Right atrium auricular region (tissue), 2 donors: ENCODE measurements at regions not wholly inside any gene's neighbourhood (a gene's known extent, or its start where the extent isn't known, plus 50 kb on each side); places are given as distances from the start of the nearest gene placed in this dataset.

ENCODE experiments used
- DNase-seq: peaks from one replicate; pipeline ENCODE4 v3.0.0-alpha.2; 2019; ENCODE audit warnings: low spot score
- H3K27ac ChIP-seq, 2 donors: fragments of 200-600 bp; sonication (generic); 1 replicate in 1 of 2; 2 replicates in 1 of 2; pipeline ENCODE4 v1.5.1; 2016 to 2019
- H3K27me3 ChIP-seq, 2 donors: fragments of 200-600 bp; sonication (generic); one replicate each; pipeline versions ENCODE4 v1.5.1 to v1.6.0; 2017 to 2019
- H3K36me3 ChIP-seq: fragments of 200-600 bp; sonication (generic); one replicate; pipeline ENCODE4 v1.5.1; 2016
- H3K4me1 ChIP-seq, 2 donors: fragments of 200-600 bp; sonication (generic); one replicate each; pipeline versions ENCODE4 v1.5.1 to v1.6.0; 2017 to 2019
- H3K4me3 ChIP-seq, 2 donors: fragments of 200-600 bp; sonication (generic); 1 replicate in 1 of 2; 2 replicates in 1 of 2; pipeline ENCODE4 v1.5.1; 2017 to 2019; ENCODE audit warnings: mild to moderate bottlenecking in 1 of 2, moderate library complexity in 1 of 2
- H3K9me3 ChIP-seq, 2 donors: fragments of 200-600 bp; sonication (generic); one replicate each; pipeline ENCODE4 v1.5.1; 2019
- TF ChIP-seq, protein P1 (sequence below), 2 donors: fragments of 200-600 bp; sonication (generic); IDR thresholded peaks; one replicate each; pipeline ENCODE4 v1.5.1; 2019; ENCODE audit warnings: antibody characterized with exemption in 2 of 2

DNA sequence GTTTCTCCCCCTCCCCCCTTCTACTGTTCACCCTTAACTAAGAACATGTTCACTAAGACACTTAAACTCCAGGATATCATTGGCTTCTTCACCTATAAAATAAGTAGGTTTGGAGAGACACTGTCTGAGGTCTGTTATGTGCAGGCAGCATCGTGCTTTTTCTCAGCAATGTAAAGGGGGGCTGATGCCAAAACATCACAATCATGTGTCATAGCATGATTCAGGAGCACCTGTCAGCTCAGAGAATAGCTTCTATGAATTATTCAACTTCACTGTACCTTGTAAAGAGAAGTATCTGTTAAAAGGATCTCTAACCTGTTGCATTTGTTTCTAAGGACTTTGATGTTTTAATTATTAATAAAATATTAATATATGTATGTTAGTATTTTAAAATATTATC lies 211.4 kb upstream of the EPHA3 start:
- DNase-seq, result no peak
- Histone ChIP-seq H3K4me3 (no peak overlapping the region), H3K9me3 (no peaks in the 10 kb centered on the region), H3K27ac (no peak overlapping the region), H3K27me3 (no peaks in the 10 kb centered on the region), H3K4me1 (no peaks in the 10 kb centered on the region), H3K36me3 (no peaks in the 10 kb centered on the region)
- TF ChIP-seq, protein P1, sequence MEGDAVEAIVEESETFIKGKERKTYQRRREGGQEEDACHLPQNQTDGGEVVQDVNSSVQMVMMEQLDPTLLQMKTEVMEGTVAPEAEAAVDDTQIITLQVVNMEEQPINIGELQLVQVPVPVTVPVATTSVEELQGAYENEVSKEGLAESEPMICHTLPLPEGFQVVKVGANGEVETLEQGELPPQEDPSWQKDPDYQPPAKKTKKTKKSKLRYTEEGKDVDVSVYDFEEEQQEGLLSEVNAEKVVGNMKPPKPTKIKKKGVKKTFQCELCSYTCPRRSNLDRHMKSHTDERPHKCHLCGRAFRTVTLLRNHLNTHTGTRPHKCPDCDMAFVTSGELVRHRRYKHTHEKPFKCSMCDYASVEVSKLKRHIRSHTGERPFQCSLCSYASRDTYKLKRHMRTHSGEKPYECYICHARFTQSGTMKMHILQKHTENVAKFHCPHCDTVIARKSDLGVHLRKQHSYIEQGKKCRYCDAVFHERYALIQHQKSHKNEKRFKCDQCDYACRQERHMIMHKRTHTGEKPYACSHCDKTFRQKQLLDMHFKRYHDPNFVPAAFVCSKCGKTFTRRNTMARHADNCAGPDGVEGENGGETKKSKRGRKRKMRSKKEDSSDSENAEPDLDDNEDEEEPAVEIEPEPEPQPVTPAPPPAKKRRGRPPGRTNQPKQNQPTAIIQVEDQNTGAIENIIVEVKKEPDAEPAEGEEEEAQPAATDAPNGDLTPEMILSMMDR (IDR thresholded peaks at IDR 0.05), result no peak

DNA sequence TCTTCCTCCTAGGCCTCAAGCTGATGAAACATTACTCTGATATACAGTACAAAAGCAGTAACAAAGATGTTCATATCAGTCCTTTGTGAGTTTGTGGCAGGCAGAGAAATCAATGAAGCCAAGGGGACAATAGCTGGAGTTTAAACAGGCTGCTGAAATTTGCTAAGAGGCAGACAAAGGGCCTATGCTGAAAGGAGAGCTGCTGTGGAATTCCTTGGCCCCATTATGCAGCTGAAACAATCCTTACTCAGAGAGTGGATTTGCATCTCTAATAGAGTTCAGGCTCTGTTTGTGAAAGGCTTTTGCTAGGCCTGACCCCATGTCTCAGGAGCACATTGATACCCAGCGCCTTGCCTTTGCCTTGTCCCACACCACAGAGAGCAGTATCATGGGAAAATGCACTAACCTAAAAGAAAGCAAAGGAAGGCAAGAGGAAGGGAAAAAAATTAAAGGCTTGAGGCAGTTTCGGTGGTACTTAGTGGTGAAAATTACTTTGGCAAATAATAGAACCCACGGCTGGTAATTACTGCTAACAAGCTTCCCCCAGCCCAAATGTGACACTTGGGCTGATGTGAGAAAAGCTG lies 195.0 kb upstream of the EPHA3 start:
- no peaks in the 10 kb centered on the region for H3K36me3 ChIP-seq
- DNase-seq, result no peak
- TF ChIP-seq, protein P1 (IDR thresholded peaks at IDR 0.05), result no peak
- H3K4me3 ChIP-seq, result no peak overlapping the region
- H3K27me3 ChIP-seq, result no peaks in the 10 kb centered on the region
- H3K4me1 ChIP-seq, result no peaks in the 10 kb centered on the region
- peaks cover 0 to 3% of the 10 kb centered on the region in 2 donors for H3K9me3 ChIP-seq
- H3K27ac ChIP-seq, result no peak overlapping the region

DNA sequence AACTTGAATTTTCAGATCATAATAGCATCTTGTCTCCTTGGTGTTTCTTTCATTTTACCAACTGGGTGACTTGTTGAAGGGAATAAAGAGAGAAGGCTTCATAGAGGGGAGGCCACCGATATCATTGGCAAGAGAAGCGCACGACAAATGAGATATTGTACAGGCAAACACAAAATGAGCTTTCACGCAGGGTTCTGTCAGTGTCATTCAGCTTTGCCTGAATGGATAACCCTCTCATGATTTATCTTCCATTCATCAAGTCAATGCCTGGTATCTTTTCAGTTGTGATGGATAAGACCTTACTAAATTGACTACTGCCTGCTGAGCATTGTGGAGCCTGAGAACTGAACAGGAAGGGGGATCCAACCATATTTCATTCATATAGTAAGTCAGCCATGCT lies 188.6 kb upstream of the EPHA3 start:
- TF ChIP-seq, protein P1 (IDR thresholded peaks at IDR 0.05), result no peak
- Histone ChIP-seq H3K27ac (no peak overlapping the region), H3K9me3 (peaks cover 0 to 3% of the 10 kb centered on the region in 2 donors), H3K4me3 (no peak overlapping the region), H3K4me1 (no peaks in the 10 kb centered on the region), H3K36me3 (no peaks in the 10 kb centered on the region), H3K27me3 (no peaks in the 10 kb centered on the region)
- DNase-seq, result no peak

DNA sequence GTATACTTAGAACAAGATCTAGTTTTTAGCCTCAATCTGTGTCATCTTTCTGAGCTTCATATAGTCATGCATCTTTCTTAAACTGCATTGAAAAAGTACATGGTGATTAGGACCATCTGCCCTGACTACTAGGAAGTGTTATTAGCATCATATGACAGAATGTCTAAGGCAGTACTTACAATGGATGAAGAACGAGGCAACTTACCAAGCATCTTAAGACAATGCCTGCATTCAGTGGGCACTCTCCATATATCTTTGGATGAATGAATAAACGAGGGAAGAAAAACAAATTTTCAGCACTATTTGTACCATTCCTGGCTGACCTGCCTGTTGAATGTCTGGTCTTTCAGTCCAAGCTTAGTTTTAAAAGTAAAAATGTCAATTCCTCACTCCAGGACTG lies 185.4 kb upstream of the EPHA3 start:
- DNase-seq, result no peak
- H3K27ac ChIP-seq, result no peak overlapping the region
- TF ChIP-seq, protein P1 (IDR thresholded peaks at IDR 0.05), result no peak

DNA sequence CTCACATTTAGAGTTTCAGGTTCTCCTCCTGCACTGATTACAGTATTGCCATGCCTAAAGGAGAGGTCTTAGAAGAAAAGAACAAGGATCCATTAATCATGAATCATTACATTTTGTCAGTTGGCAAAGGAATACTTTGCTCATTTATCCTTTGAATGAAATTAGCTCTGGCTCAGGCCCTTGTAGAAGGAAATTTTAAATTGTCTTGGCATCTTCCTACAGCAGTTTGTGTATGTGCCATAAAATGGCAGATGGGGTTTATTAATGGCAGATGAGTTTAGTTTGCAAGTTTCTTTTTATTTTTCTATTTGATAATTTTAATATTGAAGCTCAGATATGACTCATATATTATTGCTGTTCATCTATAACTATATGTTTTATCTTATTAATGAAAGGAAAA lies 181.2 kb upstream of the EPHA3 start:
- H3K27ac ChIP-seq, result no peak overlapping the region
- H3K36me3 ChIP-seq, result no peaks in the 10 kb centered on the region
- TF ChIP-seq, protein P1 (IDR thresholded peaks at IDR 0.05), result no peak
- no peak overlapping the region for H3K4me3 ChIP-seq
- no peaks in the 10 kb centered on the region for H3K4me1 ChIP-seq
- DNase-seq, result no peak
- no peaks in the 10 kb centered on the region for H3K27me3 ChIP-seq
- H3K9me3 ChIP-seq, result no peaks in the 10 kb centered on the region

More for the DNA sequence above, 185.4 kb upstream of the EPHA3 start:
- Histone ChIP-seq H3K4me1 (no peaks in the 10 kb centered on the region), H3K36me3 (no peaks in the 10 kb centered on the region), H3K27me3 (no peaks in the 10 kb centered on the region), H3K4me3 (no peak overlapping the region), H3K9me3 (peaks cover 0 to 3% of the 10 kb centered on the region in 2 donors)

DNA sequence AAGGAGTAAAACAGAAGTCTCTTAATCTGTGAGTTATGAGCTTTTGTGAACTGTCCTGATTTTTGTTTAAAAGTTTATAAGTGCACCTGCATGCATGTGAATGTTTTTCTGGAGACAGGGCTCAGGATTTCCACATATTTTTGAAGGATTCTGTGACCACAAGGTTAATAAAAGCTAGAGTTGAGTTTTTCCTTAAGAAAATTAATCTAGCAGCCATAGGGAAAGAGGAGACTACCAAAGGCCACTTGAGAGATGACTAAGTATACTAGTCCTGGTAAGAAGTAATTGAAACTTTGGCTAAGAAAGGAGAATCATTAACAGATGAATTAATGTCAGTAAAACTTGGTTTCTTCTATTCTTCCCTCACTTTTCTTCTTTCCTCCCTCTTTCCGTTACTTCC lies 176.8 kb upstream of the EPHA3 start:
- H3K4me3 ChIP-seq, result no peak overlapping the region
- no peaks in the 10 kb centered on the region for H3K4me1 ChIP-seq
- no peak overlapping the region for H3K27ac ChIP-seq
- no peaks in the 10 kb centered on the region for H3K9me3 ChIP-seq
- TF ChIP-seq, protein P1 (IDR thresholded peaks at IDR 0.05), result no peak
- H3K36me3 ChIP-seq, result no peaks in the 10 kb centered on the region
- no peak for DNase-seq
- H3K27me3 ChIP-seq, result no peaks in the 10 kb centered on the region
